H9 (cell line): ENCODE measurements at regions not wholly inside any gene's neighbourhood (a gene's known extent, or its start where the extent isn't known, plus 50 kb on each side); places are given as distances from the start of the nearest gene placed in this dataset.

ENCODE experiments used
- DNase-seq: peaks from one replicate; pipeline ENCODE4 v3.0.0-alpha.2; 2017
- H2AFZ ChIP-seq: one replicate; pipeline ENCODE4 v1.6.1; 2013; ENCODE audit warnings: mild to moderate bottlenecking, low read length, control low read depth, moderate library complexity
- H2AK5ac ChIP-seq: 2 replicates; pipeline ENCODE4 v1.6.1; 2013; ENCODE audit warnings: low read length, control low read depth, mixed read lengths; ENCODE audit not compliant: insufficient read length
- H2BK120ac ChIP-seq: one replicate; pipeline ENCODE4 v1.6.1; 2013; ENCODE audit warnings: low read depth, mild to moderate bottlenecking, low read length, control low read depth, inconsistent platforms; ENCODE audit not compliant: poor library complexity, severe bottlenecking
- H2BK12ac ChIP-seq: 2 replicates; pipeline ENCODE4 v1.6.1; 2013; ENCODE audit warnings: low read length, control low read depth, mixed read lengths, low read depth; ENCODE audit not compliant: insufficient read length
- H2BK15ac ChIP-seq: 2 replicates; pipeline ENCODE4 v1.6.1; 2013; ENCODE audit warnings: low read depth, low read length, control low read depth
- H2BK20ac ChIP-seq: one replicate; pipeline ENCODE4 v1.6.1; 2013; ENCODE audit warnings: low read depth, mild to moderate bottlenecking, low read length, control low read depth, inconsistent platforms; ENCODE audit not compliant: poor library complexity, severe bottlenecking
- H2BK5ac ChIP-seq: 2 replicates; pipeline ENCODE4 v1.6.1; 2013; ENCODE audit warnings: low read length, control low read depth, mixed read lengths; ENCODE audit not compliant: insufficient read length
- H3K14ac ChIP-seq: 2 replicates; pipeline ENCODE4 v1.6.1; 2013; ENCODE audit warnings: low read length, control low read depth; ENCODE audit not compliant: insufficient read depth
- H3K18ac ChIP-seq: 2 replicates; pipeline ENCODE4 v1.6.1; 2013; ENCODE audit warnings: low read depth, mild to moderate bottlenecking, mixed read lengths, low read length, control low read depth; ENCODE audit not compliant: insufficient read length
- H3K23ac ChIP-seq: 2 replicates; pipeline ENCODE4 v1.6.1; 2013; ENCODE audit warnings: low read length, control low read depth, mixed read lengths, low read depth; ENCODE audit not compliant: insufficient read length
- H3K23me2 ChIP-seq: 2 replicates; pipeline ENCODE4 v1.6.1; 2013; ENCODE audit warnings: low read depth, mild to moderate bottlenecking, mixed read lengths, low read length, control low read depth; ENCODE audit not compliant: insufficient read length, poor library complexity, severe bottlenecking
- H3K27ac ChIP-seq: 2 replicates; pipeline ENCODE4 v1.5.1; 2013; ENCODE audit warnings: low read length, control low read depth, mixed read lengths, low read depth; ENCODE audit not compliant: insufficient read length
- H3K27me3 ChIP-seq: 2 replicates; pipeline ENCODE4 v1.6.1; 2013; ENCODE audit warnings: low read length, control low read depth, inconsistent platforms; ENCODE audit not compliant: insufficient read depth
- H3K4ac ChIP-seq: 2 replicates; pipeline ENCODE4 v1.6.1; 2013; ENCODE audit warnings: low read depth, mild to moderate bottlenecking, control low read depth, inconsistent platforms, low read length, moderate library complexity
- H3K4me1 ChIP-seq: 2 replicates; pipeline ENCODE4 v1.6.1; 2013; ENCODE audit warnings: low read length, control low read depth, inconsistent platforms; ENCODE audit not compliant: insufficient read depth
- H3K4me2 ChIP-seq: 2 replicates; pipeline ENCODE4 v1.6.1; 2013; ENCODE audit warnings: low read length, control low read depth, mixed read lengths; ENCODE audit not compliant: insufficient read length, insufficient read depth
- H3K56ac ChIP-seq: 2 replicates; pipeline ENCODE4 v1.6.1; 2013; ENCODE audit warnings: low read depth, mild to moderate bottlenecking, mixed read lengths, low read length, control low read depth; ENCODE audit not compliant: insufficient read length
- H3K79me1 ChIP-seq: 2 replicates; pipeline ENCODE4 v1.6.1; 2013; ENCODE audit warnings: low read depth, mild to moderate bottlenecking, moderate library complexity, low read length, control low read depth, inconsistent platforms; ENCODE audit not compliant: insufficient read depth, poor library complexity, severe bottlenecking
- H3K79me2 ChIP-seq: 2 replicates; pipeline ENCODE4 v1.6.1; 2013; ENCODE audit warnings: low read length, control low read depth, inconsistent platforms; ENCODE audit not compliant: insufficient read depth
- H3K9ac ChIP-seq: 2 replicates; pipeline ENCODE4 v1.6.1; 2013; ENCODE audit warnings: low read length, control low read depth, mixed read lengths; ENCODE audit not compliant: insufficient read length; ENCODE audit errors: extremely low read depth
- H3K9me3 ChIP-seq: one replicate; pipeline ENCODE4 v1.6.1; 2013; ENCODE audit warnings: low read depth, low read length, inconsistent platforms; ENCODE audit not compliant: control insufficient read depth
- H3T11ph ChIP-seq: one replicate; pipeline ENCODE4 v1.6.1; 2013; ENCODE audit warnings: mild to moderate bottlenecking, low read length, control low read depth, inconsistent platforms
- H4K20me1 ChIP-seq: one replicate; pipeline ENCODE4 v1.6.1; 2013; ENCODE audit not compliant: control insufficient read depth, insufficient read length, insufficient read depth
- H4K5ac ChIP-seq: 2 replicates; pipeline ENCODE4 v1.6.1; 2013; ENCODE audit warnings: low read depth, mild to moderate bottlenecking, mixed read lengths, low read length, control low read depth; ENCODE audit not compliant: insufficient read length
- H4K8ac ChIP-seq: replicated peaks from 2 replicates; pipeline ENCODE4 v1.6.1; 2013; ENCODE audit warnings: low read length, control low read depth, mixed read lengths, low read depth; ENCODE audit not compliant: insufficient read length
- H4K91ac ChIP-seq: 2 replicates; pipeline ENCODE4 v1.6.1; 2013; ENCODE audit warnings: low read depth, mild to moderate bottlenecking, moderate library complexity, mixed read lengths, low read length, control low read depth; ENCODE audit not compliant: insufficient read length
- H3K27ac Mint-ChIP-seq, 3 experiments: 2 replicates in 2 of 3; 3 replicates in 1 of 3; pipeline ENCODE4 v1.8.0; 2020 to 2021; ENCODE audit warnings: mixed read lengths in 3 of 3, mild to moderate bottlenecking in 1 of 3, moderate library complexity in 1 of 3
- H3K27me3 Mint-ChIP-seq: 2 replicates; pipeline ENCODE4 v1.8.0; 2021; ENCODE audit warnings: low read depth, mild to moderate bottlenecking, moderate library complexity, mixed read lengths
- H3K36me3 Mint-ChIP-seq, 3 experiments: 2 replicates in 2 of 3; 3 replicates in 1 of 3; pipeline ENCODE4 v1.8.0; 2020 to 2021; ENCODE audit warnings: low read depth in 3 of 3, mixed read lengths in 3 of 3; ENCODE audit not compliant: insufficient read depth in 1 of 3
- H3K4me1 Mint-ChIP-seq, 2 experiments: 2 replicates each; pipeline ENCODE4 v1.8.0; 2020; ENCODE audit warnings: mixed read lengths in 2 of 2
- H3K4me3 Mint-ChIP-seq, 2 experiments: 2 replicates in 1 of 2; 3 replicates in 1 of 2; pipeline ENCODE4 v1.8.0; 2020 to 2021; ENCODE audit warnings: mild to moderate bottlenecking in 2 of 2, mixed read lengths in 2 of 2, moderate library complexity in 1 of 2
- H3K9me3 Mint-ChIP-seq, 2 experiments: 2 replicates in 1 of 2; 3 replicates in 1 of 2; pipeline ENCODE4 v1.8.0; 2020; ENCODE audit warnings: mild to moderate bottlenecking in 2 of 2, mixed read lengths in 2 of 2, moderate library complexity in 1 of 2
- CTCF ChIP-seq: fragments of 200-600 bp; sonication (generic); conservative IDR thresholded peaks from 3 replicates; pipeline ENCODE4 v1.8.0; 2021; ENCODE audit warnings: antibody characterized with exemption, mild to moderate bottlenecking
- WGBS: extraction: QIAGEN DNeasy Blood & Tissue Kit; methylation state at CpG from one replicate; pipeline ENCODE4 v1.1.7; 2013; ENCODE audit warnings: missing lambda C conversion rate, low lambda C conversion rate, mixed read lengths; ENCODE audit not compliant: insufficient read length; ENCODE audit errors: extremely low coverage; 5-methylcytosine and 5-hydroxymethylcytosine counted together

GRCh38 chr9:26057050-26057449 is 378.8 kb upstream of the TUSC1 start:
- peaks cover 2% of the 10 kb centered on the region; the same call in 1 of the 2 replicates for H3K4me1 ChIP-seq
- peaks cover 0 to 4% of the 10 kb centered on the region in 2 experiments; a peak in 1 of 5 replicates for H3K9me3 Mint-ChIP-seq
- no peak overlapping the region for H2AFZ ChIP-seq
- H2BK5ac ChIP-seq: no peak overlapping the region
- H3K23ac ChIP-seq: no peak overlapping the region
- H3K4me2 ChIP-seq: no peak overlapping the region
- H4K91ac ChIP-seq: no peak overlapping the region
- H4K8ac ChIP-seq: no peak overlapping the region
- no peaks in the 10 kb centered on the region for H3K9me3 ChIP-seq
- H3K23me2 ChIP-seq: no peaks in the 10 kb centered on the region
- H2AK5ac ChIP-seq: no peak overlapping the region
- no peaks in the 10 kb centered on the region for H3K27me3 ChIP-seq
- no peak for DNase-seq
- peaks cover 0 to 4% (median 3%) of the 10 kb centered on the region in 3 experiments; a peak in 2 of 7 replicates for H3K36me3 Mint-ChIP-seq
- no peak for TF ChIP-seq CTCF
- H3K56ac ChIP-seq: no peak overlapping the region
- no peak overlapping the region for H3K4me3 Mint-ChIP-seq
- H3K27ac Mint-ChIP-seq: no peak overlapping the region
- no peak overlapping the region for H3K27ac ChIP-seq
- no peak overlapping the region for H3K14ac ChIP-seq
- no peak overlapping the region for H3K9ac ChIP-seq
- H2BK120ac ChIP-seq: no peak overlapping the region
- no CpG with 5 or more reads among the region's 3 CpGs for WGBS
- no peaks in the 10 kb centered on the region for H4K20me1 ChIP-seq
- no peak overlapping the region for H2BK20ac ChIP-seq
- H3K4me1 Mint-ChIP-seq: peaks cover 19 to 22% of the 10 kb centered on the region in 2 experiments
- no peak overlapping the region for H2BK15ac ChIP-seq
- H3K4ac ChIP-seq: no peak overlapping the region
- no peaks in the 10 kb centered on the region for H3K27me3 Mint-ChIP-seq
- no peak overlapping the region for H3T11ph ChIP-seq
- no peak overlapping the region for H2BK12ac ChIP-seq
- H3K18ac ChIP-seq: no peak overlapping the region
- no peak overlapping the region for H4K5ac ChIP-seq
- no peaks in the 10 kb centered on the region for H3K79me1 ChIP-seq
- H3K79me2 ChIP-seq: no peaks in the 10 kb centered on the region
